ENCODE measurements at regions not wholly inside any gene's neighbourhood (a gene's known extent, or its start where the extent isn't known, plus 50 kb on each side); places are given as distances from the start of the nearest gene placed in this dataset.
"Not testable (repeated sequence)": the region's sequence is repeated elsewhere in the genome, so short reads cannot be mapped to it uniquely, and the experiment has no call there.

DNA sequence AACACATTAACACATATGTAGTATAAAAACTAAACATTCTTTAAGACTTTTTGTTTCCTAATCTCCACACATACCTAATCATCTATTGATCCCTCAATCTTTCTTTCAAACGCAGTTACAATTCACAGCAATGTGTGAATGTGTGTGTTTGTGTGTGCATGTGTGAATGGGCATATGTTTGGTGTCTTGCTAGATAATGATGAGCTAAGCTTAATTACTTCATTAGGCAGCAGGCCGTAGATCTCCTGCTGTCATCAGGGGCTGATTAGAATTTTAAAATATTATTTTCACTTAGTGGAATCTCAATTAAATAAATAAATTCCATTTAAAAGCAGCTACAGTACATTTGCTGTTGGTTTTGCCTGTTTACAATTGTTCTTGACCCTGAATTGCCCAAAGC, 187.8 kb upstream of the LHX8 start:
- DNase-seq, result no peak

DNA sequence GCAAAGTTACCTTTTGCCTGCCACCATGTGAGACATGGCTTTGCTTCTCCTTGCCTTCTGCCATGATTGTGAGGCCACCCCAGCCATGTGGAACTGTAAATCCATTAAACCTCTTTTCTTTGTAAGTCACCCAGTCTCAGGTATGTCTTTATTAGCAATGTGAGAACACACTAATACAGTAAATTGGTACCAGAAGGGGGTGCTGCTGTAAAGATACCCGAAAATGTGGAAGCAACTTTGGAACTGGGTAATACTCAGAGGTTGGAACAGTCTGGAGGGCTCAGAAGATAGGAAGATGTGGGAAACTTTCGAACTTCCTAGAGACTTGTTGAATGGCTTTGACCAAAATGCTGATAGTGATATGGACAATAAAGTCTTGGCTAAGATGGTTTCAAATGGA, 184.8 kb upstream of the LHX8 start:
- DNase-seq, result not testable (repeated sequence)

DNA sequence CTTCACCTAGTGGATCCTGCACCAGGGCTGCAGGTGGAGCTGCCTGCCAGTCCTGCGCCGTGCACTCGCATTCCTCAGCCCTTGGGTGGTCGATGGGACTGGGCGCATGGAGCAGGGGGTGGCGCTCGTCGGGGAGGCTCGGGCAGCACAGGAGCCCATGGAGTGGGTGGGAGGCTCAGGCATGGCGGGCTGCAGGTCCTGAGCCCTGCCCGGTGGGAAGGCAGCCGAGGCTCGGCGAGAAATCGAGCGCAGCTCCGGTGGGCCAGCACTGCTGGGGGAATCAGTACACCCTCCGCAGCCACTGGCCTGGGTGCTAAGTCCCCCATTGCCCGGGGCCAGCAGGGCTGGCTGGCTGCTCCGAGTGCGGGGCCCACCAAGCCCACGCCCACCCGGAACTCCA, 182.2 kb upstream of the LHX8 start:
- not testable (repeated sequence) for DNase-seq

DNA sequence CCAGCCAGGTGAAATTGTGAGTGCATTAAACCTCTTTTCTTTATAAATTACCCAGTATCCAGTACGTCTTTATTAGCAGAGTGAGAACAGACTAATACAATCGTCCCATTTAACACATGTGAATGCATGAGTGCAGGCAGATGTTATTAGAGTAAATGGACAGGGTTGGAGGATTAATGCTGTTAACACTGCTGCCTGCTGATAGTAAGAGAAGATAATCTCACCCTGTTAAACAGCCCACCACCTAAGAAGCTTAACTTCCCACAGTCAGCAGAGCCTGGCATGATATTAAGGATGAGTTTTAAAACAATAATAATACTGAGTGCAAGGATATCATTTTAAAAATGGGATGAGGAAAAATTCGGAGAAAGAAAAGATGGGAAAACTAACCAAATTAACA, 181.4 kb upstream of the LHX8 start:
- no peak for DNase-seq

GRCh38 chr1:74953622-74954021, 180.6 kb upstream of the LHX8 start:
- no peak for DNase-seq

- DNase-seq, result no peak
These were observed 171.1 kb upstream of the LHX8 start for GRCh38 chr1:74963120-74963519.

DNA sequence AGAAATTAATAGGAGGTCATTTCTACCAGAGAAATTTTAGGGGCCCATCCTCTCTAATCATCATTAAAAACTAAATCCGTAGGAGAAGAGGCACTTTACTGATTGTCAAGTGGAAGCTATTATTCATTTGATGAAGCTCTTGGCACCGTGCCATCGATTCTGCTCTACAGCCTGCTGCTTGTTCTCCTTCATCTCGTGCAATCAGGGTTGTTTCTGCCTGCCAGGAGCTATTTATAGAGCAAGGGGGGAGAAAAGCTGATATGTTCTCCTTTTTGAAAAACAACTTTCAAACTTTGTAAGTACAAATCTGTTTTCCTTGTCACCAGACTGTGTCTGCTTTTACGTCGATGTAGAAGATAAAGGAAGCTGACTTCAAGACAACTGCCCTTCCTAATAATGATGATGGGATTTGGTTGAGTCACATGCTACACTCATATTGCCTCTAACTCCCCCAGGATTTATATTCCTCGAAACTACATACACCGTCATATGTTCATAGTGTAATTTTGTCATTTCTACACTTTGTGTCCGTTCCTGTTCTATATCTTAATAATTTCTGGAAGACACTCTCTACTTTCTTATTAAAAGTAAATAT, 169.6 kb upstream of the LHX8 start:
- peak; percentile 17 for DNase-seq

DNA sequence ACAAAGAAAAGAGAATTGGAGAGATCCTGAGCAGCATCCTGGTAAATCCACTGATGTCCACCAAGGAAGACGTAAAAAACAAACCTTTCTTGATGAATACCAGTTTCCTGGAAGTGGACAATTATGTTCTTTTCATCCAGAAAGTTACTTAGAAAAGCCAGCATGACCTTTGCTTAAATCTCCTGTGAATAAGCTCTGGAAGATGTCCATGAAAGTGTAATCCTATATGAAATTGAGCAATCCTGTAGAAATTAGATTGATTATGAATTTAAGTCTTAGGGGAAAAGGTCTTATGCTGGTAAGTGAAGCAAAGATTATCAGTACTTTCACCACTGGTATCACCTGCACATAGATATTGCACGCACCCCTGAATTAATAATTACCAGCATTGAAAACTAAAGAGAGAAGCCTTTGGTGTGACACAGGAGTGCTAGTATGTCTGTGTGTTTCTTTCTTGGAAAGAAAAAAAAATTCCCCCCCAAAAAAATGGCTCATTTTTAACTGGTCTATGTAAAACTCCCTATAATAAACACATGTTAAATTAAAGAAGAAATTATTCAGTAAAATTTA, 164.5 kb upstream of the LHX8 start:
- DNase-seq, result no peak

DNA sequence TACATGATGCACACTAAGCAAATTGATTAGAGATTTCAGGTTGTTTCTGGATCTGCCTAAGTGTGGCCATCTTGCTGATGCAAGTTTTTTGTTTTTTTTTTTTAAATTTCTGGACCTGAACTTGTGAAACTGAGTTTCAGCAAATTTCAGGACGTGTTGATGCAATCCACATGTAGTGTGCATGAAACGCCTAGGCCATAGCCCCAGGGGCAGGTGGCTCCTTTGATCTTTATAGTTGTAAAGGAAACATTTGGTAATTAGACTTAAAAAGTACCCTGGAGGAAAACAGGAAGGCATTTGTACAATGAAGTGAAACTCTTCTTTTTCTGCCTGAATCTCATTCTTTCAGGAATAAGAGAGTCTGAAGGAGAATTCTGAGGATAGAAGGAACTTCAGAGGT, 162.2 kb upstream of the LHX8 start:
- no peak for DNase-seq

DNA sequence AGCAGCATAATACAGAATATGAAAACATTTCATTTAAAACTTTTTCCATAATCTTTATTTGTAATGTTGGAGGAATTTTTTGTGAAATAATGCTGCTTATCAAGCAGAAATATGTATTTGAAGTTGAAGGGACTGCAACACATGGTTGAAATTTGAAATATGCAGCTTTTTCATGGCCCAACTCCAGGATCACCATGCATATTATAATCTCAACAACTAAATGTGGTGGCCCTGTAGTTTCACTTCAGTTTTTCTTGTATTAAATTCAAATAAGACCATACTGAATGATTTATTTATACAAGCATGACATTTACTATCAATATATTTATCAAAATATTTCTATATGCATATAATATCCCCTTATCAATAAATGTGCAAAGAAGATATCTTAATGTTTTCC, 157.7 kb upstream of the LHX8 start:
- DNase-seq, result no peak

- not testable (repeated sequence) for DNase-seq
These were observed 141.7 kb upstream of the LHX8 start for GRCh38 chr1:74992448-74992847.

GRCh38 chr1:74995821-74996220, 138.4 kb upstream of the LHX8 start:
- DNase-seq, result no peak

- DNase-seq, result no peak
These were observed 123.6 kb upstream of the LHX8 start for GRCh38 chr1:75010547-75010946.

DNA sequence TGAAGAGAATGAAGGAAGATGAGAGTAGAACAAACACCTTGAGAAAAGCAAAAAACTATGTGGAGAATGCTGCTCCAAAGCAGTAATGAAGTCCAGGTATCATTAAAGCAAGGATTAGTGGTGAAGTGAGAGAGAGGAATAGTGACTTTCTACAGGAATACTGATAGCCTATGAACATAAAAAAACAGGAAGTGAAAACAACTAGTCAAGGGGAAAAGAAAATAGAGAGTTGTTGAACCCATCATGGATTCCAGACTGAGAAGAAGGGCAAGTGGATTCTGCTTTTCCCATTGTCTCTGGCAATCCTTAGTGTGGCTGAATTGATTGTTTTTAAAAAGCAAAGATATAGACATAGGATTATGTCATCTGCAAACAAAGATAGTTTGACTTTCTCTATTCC, 119.9 kb upstream of the LHX8 start:
- no peak for DNase-seq

GRCh38 chr1:75023005-75023404, 111.2 kb upstream of the LHX8 start:
- no peak for DNase-seq

GRCh38 chr1:75034376-75034775, 99.8 kb upstream of the LHX8 start:
- DNase-seq, result no peak

DNA sequence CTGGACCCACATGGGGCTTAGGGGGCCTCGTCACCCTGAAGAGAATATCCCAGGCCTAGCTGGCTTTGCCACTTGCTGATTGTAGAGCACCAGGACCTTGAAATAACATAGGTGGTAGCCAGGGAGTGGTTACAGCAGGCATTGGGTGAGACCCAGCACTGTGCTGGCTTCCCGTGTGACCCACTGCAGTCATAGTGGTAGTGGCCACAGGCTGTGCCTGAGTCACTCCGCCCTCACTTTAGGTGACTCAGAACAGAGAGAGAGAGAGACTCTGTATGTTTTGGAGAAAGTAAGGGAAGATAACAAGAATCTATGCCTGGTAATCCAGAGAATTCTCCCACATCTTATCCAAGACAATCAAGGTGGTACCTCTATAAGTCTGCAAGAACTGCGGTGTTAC, 98.7 kb upstream of the LHX8 start:
- no peak for DNase-seq

DNA sequence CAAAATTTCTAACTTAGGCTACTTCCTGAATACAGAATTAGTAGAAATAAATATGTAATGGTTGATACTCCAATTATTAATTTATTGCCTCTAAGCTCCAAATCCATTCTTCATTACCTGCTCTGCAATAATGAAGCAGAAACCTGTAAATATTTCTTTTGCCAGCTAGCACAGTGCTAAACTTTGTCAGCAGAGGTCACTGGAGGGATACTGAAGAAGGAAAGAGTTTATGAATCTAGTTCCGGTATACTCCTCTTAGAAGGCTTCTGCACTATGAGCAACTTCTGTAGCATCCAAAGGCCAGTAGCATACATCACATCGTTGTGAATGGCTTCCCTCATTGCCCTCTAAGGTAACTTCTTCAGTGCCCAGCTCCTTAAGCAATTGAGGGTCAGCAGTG, 81.0 kb upstream of the LHX8 start:
- no peak for DNase-seq

- no peak for DNase-seq
These were observed 75.8 kb upstream of the LHX8 start for GRCh38 chr1:75058424-75058823.

DNA sequence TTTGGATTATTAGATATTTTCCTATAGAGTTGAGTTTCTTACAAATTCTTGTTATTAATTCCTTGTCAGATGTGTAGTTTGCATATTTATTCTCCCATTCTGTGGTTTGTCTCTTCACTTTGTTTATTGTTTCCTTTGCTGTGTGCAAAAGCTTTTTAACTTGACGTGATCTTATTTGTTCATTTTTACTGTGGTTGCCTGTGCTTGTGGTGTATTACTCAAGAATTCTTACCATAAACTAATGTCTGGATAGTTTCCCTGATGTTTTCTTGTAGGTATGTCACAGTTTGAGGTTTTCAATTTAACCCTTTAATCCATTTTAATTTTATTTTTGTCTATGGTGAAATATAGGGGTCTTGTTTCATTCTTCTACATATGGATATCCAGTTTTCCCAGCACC, 72.1 kb upstream of the LHX8 start:
- no peak for DNase-seq

DNA sequence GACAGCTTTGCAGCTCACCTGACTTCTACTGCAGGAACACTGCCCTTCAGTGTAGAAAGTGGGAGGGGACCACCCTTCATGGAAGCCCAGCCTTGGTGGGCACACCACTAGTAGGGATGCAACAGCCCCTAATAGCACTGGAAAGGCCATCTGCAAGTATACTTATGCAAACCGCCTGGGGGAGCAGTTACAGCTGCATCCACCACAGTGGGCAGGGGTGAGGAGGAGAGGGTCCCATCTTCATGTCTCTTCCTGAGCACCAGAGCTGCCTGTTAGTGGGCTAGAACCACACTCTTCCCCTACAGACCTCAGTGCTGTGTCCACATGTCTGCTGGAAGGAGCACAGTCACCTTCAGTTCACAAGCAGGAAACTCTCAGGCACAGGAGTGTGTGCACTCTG, 66.2 kb upstream of the LHX8 start:
- no peak for DNase-seq

GRCh38 chr1:75074831-75075395, 59.3 kb upstream of the LHX8 start:
- no peak for DNase-seq

DNA sequence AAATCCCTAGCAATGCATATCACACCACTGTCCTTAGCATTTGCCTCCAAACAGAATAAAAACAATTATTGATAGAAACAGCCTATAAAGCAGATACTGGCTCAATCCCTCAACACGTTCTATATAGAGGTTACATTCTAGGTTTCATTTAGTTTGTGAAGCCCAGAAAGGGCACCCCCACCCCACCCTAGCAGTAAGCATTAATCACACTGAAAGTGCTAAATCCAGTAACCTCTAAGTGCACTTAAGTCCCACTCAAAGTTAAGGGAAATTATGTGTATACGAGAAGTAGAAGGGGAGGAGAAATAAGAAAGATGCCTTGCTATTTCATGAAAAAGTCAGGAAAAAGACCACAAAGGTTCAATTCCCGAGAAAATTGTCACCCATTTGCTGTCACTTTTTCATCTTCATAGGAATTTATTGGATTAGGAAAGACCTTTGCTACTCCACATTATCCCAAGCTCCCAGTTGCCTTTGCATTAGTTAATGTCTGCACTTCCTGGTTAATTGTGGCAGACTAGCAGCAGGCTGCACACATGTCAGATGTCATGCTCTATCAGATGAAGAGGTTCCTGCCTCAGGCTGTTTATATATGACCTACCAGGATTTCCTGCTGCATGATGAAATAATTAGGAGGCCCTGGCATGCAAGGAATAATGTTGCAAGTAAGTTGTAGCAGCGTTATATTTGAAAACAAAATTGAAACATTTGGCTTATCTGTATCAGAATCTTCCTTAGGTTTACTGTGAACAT, 54.5 kb upstream of the LHX8 start:
- DNase-seq, result peak; percentile 19

GRCh38 chr1:75083223-75083622, 51.0 kb upstream of the LHX8 start:
- DNase-seq, result no peak

Data from fibroblast of skin of back (primary cell).